Brain microvascular endothelial cell (primary cell): ENCODE measurements at regions not wholly inside any gene's neighbourhood (a gene's known extent, or its start where the extent isn't known, plus 50 kb on each side); places are given as distances from the start of the nearest gene placed in this dataset.
A peak's percentile ranks its signal among the peaks of the same experiment; 100 is the strongest.

Experiments
- DNase-seq: peaks from one replicate; pipeline ENCODE4 v3.0.0-alpha.2; 2020
- H3K27ac ChIP-seq: fragments of 250-450 bp; sonication (Bioruptor Pico); 2 replicates; pipeline ENCODE4 v1.5.1; 2020; ENCODE audit warnings: mild to moderate bottlenecking, moderate library complexity
- H3K27me3 ChIP-seq: fragments of 250-450 bp; sonication (Bioruptor Pico); replicated peaks from 2 replicates; pipeline ENCODE4 v1.5.1; 2020; ENCODE audit warnings: mild to moderate bottlenecking
- H3K36me3 ChIP-seq: fragments of 250-450 bp; sonication (Bioruptor Pico); replicated peaks from 2 replicates; pipeline ENCODE4 v1.5.1; 2020; ENCODE audit warnings: mild to moderate bottlenecking
- H3K4me3 ChIP-seq: 2 replicates; pipeline ENCODE4 v1.5.1; 2011; ENCODE audit warnings: low read depth, mild to moderate bottlenecking, control low read depth, low read length, moderate library complexity
- in situ Hi-C: cut with HindIII; loops from 2 replicates; pipeline ENCODE4 v1.10.0; 2017; ENCODE audit warnings: low sequenced_read_pairs, low pct_ligation_motif_present
- TF ChIP-seq, protein P1 (sequence below): IDR thresholded peaks from 2 replicates; pipeline ENCODE4 v1.5.1; 2011; ENCODE audit warnings: low read depth, mild to moderate bottlenecking, moderate library complexity, low read length, control low read depth, inconsistent platforms; ENCODE audit errors: missing control alignments

DNA sequence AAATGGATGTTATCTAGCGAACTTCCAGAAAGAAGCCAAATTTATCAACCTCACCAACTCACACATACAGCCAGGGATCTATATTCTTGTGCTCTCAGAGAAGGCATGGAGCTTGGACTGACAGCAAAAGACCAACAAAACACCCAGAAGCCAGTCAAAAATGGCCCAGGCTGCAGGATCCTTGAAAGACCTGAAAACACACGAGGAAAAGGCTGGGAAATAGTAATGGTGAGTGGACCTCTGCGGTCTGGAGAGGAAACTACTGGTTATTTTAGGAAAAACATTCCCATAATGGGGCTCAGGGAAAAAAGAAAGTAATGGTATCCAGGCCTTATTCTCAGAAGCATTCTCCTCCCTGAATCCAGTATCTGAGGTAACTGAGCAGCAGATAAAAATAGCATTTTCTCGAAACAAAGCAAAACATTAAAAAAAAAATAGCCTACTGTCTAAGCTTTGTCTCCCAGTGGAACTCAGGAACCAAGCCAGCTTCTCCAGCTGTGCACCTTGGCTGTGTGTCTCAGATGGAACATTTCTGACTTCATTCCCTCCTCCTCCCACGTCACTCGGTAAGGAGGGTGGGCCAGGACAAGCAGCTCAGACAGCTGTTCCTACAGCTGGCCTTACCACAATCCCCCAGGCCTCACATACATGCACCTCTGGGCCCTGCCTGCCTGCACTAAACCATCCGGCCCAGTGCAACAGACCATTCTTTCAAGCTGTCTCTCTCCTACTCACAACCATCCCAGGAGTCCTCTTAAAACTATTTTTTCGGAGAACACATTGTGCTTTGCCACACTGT is 249.9 kb downstream of the DAD1 start:
- Histone ChIP-seq H3K27ac (peak overlapping the region; percentile 32), H3K36me3 (no peaks in the 10 kb centered on the region), H3K4me3 (no peak overlapping the region), H3K27me3 (no peaks in the 10 kb centered on the region)
- peak; percentile 90 for DNase-seq
- in situ Hi-C loops: no loop called here
- TF ChIP-seq, protein P1, sequence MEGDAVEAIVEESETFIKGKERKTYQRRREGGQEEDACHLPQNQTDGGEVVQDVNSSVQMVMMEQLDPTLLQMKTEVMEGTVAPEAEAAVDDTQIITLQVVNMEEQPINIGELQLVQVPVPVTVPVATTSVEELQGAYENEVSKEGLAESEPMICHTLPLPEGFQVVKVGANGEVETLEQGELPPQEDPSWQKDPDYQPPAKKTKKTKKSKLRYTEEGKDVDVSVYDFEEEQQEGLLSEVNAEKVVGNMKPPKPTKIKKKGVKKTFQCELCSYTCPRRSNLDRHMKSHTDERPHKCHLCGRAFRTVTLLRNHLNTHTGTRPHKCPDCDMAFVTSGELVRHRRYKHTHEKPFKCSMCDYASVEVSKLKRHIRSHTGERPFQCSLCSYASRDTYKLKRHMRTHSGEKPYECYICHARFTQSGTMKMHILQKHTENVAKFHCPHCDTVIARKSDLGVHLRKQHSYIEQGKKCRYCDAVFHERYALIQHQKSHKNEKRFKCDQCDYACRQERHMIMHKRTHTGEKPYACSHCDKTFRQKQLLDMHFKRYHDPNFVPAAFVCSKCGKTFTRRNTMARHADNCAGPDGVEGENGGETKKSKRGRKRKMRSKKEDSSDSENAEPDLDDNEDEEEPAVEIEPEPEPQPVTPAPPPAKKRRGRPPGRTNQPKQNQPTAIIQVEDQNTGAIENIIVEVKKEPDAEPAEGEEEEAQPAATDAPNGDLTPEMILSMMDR: no peak

DNA sequence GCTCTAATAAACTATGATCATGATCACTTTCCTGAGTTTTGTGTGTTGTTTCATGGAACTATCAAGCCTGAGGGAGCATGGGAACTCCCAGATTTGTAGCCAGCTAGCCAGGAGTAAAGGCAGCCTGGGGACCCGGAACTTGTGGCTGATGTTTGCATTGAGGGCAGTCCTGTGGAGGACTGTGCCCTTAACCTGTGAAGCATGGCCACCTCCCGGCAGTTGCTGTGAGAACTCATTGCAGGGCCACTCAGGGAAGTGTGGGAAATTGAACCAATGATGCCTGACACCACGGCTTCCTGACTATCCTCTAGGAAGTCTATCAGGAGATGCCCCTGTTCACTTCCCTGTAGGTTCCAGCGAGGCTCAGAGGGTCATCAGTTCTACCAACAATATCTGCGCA is 250.6 kb downstream of the DAD1 start:
- no peak overlapping the region for H3K4me3 ChIP-seq
- no peaks in the 10 kb centered on the region for H3K27me3 ChIP-seq
- no peak for DNase-seq
- peak overlapping the region; percentile 23 for H3K27ac ChIP-seq
- TF ChIP-seq, protein P1: no peak
- H3K36me3 ChIP-seq: no peaks in the 10 kb centered on the region
- in situ Hi-C loops: no loop called here

DNA sequence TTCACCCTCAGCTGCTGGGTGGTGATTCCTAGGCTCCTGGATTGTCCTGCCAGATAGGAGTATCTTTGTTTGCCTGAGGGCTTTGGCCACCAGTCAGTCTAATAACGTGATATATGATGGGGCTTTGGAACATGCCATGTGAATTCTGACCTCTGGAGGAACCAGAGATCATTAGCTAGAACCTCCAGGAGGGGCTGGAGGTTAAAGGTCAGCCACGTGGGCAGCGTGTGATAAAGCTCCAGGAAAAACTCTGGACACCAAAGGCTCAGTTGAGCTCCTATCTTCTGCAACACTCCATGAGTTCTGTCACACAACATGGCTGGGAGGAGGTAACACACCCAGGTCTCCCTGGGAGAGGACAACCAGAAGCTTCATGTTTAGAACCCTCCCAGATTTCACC is 251.1 kb downstream of the DAD1 start:
- in situ Hi-C loops: no loop called here
- Histone ChIP-seq H3K27me3 (no peaks in the 10 kb centered on the region), H3K27ac (no peak overlapping the region), H3K36me3 (no peaks in the 10 kb centered on the region), H3K4me3 (no peak overlapping the region)
- TF ChIP-seq, protein P1: no peak
- no peak for DNase-seq

- DNase-seq: no peak
- in situ Hi-C loops: no loop called here
- TF ChIP-seq, protein P1: no peak
Observed at GRCh38 chr14:22337521-22337920, 251.5 kb downstream of the DAD1 start.

GRCh38 chr14:22336031-22336430 is 253.0 kb downstream of the DAD1 start:
- H3K4me3 ChIP-seq: no peak overlapping the region
- in situ Hi-C loops: no loop called here
- peak; percentile 31 for DNase-seq
- H3K36me3 ChIP-seq: no peaks in the 10 kb centered on the region
- no peak overlapping the region for H3K27ac ChIP-seq
- TF ChIP-seq, protein P1: no peak
- H3K27me3 ChIP-seq: no peaks in the 10 kb centered on the region

More at GRCh38 chr14:22337521-22337920, 251.5 kb downstream of the DAD1 start:
- no peaks in the 10 kb centered on the region for H3K27me3 ChIP-seq
- H3K27ac ChIP-seq: peak overlapping the region; percentile 54
- H3K4me3 ChIP-seq: no peak overlapping the region
- H3K36me3 ChIP-seq: no peaks in the 10 kb centered on the region

- TF ChIP-seq, protein P1: no peak
- no peak for DNase-seq
- H3K27me3 ChIP-seq: no peaks in the 10 kb centered on the region
- in situ Hi-C loops: no loop called here
- H3K4me3 ChIP-seq: no peak overlapping the region
- H3K36me3 ChIP-seq: no peaks in the 10 kb centered on the region
- no peak overlapping the region for H3K27ac ChIP-seq
Observed at GRCh38 chr14:22334627-22335026, 254.4 kb downstream of the DAD1 start.
